ENCODE measurements at regions not wholly inside any gene's neighbourhood (a gene's known extent, or its start where the extent isn't known, plus 50 kb on each side); places are given as distances from the start of the nearest gene placed in this dataset.
A peak's percentile ranks its signal among the peaks of the same experiment; 100 is the strongest.

DNA sequence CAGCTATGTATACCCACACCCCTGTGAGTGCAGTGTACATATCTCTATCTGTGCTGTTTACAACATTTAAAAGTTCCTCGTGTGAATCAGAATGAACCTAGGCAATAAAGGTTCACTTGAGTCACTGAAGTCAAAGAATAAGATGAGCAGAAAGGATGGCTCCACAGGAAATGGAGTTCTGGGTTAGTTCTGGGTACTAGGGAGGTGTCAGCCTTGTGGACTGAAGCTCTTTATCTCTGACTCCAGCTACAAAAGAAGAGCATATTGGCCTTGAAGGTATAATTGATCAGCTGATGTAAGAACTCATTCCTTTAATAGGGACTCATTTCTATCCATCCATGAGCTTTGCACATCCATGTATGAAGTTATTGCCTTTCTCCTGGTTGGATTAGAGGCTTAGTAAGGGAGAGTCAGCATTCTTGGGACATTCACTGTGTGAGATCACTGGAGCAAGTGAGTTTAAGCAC is 73.9 kb upstream of the BACH2 start:
- no peak for DNase-seq (ENCODE audit: extremely low spot score in 2 of 2)
- peaks cover 15% of the 10 kb centered on the region for H3K4me1 ChIP-seq
- no peak overlapping the region for H3K27ac ChIP-seq
- TF ChIP-seq POLR2A (IDR thresholded peaks at IDR 0.05), result no peak
- TF ChIP-seq, protein P1, sequence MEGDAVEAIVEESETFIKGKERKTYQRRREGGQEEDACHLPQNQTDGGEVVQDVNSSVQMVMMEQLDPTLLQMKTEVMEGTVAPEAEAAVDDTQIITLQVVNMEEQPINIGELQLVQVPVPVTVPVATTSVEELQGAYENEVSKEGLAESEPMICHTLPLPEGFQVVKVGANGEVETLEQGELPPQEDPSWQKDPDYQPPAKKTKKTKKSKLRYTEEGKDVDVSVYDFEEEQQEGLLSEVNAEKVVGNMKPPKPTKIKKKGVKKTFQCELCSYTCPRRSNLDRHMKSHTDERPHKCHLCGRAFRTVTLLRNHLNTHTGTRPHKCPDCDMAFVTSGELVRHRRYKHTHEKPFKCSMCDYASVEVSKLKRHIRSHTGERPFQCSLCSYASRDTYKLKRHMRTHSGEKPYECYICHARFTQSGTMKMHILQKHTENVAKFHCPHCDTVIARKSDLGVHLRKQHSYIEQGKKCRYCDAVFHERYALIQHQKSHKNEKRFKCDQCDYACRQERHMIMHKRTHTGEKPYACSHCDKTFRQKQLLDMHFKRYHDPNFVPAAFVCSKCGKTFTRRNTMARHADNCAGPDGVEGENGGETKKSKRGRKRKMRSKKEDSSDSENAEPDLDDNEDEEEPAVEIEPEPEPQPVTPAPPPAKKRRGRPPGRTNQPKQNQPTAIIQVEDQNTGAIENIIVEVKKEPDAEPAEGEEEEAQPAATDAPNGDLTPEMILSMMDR (IDR thresholded peaks at IDR 0.05), result no peak
- intact Hi-C loops (cut with DNase I), result no loop called here
- H3K9me3 ChIP-seq, result no peaks in the 10 kb centered on the region
- H3K27me3 ChIP-seq, result no peaks in the 10 kb centered on the region
- no peak overlapping the region for H3K4me3 ChIP-seq
- no peaks in the 10 kb centered on the region for H3K36me3 ChIP-seq

DNA sequence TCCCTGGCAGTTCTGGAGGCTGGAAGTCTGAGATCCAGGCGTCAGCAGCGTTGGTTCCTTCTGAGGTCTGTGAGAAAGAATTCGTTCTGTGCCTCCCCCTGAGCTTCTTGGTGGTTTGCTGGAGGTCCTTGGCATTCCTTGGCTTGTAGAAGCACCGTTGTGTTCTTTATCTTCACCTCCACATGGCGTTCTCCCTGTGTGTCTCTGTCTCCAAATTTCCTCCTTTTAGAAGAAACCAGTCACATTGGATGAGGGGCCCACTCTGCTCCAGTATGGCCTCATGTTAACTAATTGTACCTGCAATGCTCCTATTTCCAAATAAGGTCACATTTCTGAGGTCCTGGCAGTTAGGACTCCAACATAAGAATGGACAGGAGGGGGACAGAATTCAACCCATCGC is 73.0 kb upstream of the BACH2 start:
- TF ChIP-seq, protein P1 (IDR thresholded peaks at IDR 0.05), result no peak
- TF ChIP-seq POLR2AphosphoS5 (IDR thresholded peaks at IDR 0.05; ENCODE audit: insufficient read depth in 1 of 2, low read depth in 1 of 2) (no peak), POLR2A (IDR thresholded peaks at IDR 0.05) (no peak)
- no peaks in the 10 kb centered on the region for H3K36me3 ChIP-seq
- H3K9me3 ChIP-seq, result no peaks in the 10 kb centered on the region
- H3K4me1 ChIP-seq, result peaks cover 15% of the 10 kb centered on the region
- no peak overlapping the region for H3K4me3 ChIP-seq
- DNase-seq (ENCODE audit: extremely low spot score in 2 of 2), result no peak
- peak overlapping the region; percentile 49 for H3K27ac ChIP-seq
- no peaks in the 10 kb centered on the region for H3K27me3 ChIP-seq
- intact Hi-C loops (cut with DNase I), result no loop called here

DNA sequence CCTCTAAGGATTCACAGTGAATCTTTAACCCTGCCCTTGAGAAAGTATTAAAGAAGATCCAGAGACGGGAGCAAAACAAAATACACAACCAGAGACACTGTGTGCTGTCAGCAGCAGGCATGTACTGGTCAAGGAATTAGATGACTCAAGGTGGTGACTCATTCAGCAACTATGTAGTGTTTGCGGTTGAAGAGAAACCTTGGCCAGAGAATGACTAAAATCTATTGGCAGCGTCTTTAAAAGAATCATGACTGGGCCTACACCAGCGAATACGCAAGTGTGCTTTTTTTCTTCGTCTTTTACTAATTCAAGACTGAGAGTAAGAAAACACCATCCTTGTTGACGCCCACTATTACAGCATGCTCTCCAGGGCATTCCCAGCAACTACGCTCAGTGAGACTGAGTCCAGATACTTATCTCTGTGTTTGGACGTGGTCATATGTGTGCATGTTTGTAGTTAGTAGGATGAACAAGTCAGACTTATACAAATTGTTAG is 72.4 kb upstream of the BACH2 start:
- peak overlapping the region; percentile 49 for H3K27ac ChIP-seq
- H3K27me3 ChIP-seq, result no peaks in the 10 kb centered on the region
- TF ChIP-seq, protein P1 (IDR thresholded peaks at IDR 0.05), result no peak
- TF ChIP-seq POLR2A (IDR thresholded peaks at IDR 0.05), result no peak
- peak; percentile 39 to 96 for TF ChIP-seq POLR2AphosphoS5 (IDR thresholded peaks at IDR 0.05; ENCODE audit: insufficient read depth in 1 of 2, low read depth in 1 of 2)
- H3K9me3 ChIP-seq, result no peaks in the 10 kb centered on the region
- no peak overlapping the region for H3K4me3 ChIP-seq
- H3K36me3 ChIP-seq, result no peaks in the 10 kb centered on the region
- intact Hi-C loops (cut with DNase I), result no loop called here
- H3K4me1 ChIP-seq, result peaks cover 15% of the 10 kb centered on the region
- DNase-seq (ENCODE audit: extremely low spot score in 2 of 2), result peak in 1 of 2 donors; percentile 98

DNA sequence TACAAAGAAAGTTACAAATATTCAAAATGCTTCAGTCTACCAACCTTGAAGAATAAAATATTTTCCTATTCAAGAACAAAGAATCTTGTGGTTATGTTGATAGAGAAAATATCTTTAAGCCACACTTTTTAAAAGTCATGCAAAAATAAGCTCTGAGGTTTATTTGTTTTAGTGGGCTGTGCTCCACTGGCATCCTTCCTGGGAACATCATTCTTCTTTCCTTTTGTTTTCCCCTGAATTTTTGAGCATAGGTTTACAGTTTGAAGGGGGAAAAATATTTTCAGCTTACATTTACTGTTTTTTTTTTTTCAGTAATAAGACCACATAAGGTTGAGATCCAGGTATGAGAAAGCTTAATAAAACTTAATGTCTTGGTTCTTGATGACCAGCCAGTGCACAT is 72.0 kb upstream of the BACH2 start:
- intact Hi-C loops (cut with DNase I), result no loop called here
- TF ChIP-seq POLR2A (IDR thresholded peaks at IDR 0.05), result no peak
- TF ChIP-seq POLR2AphosphoS5 (IDR thresholded peaks at IDR 0.05; ENCODE audit: insufficient read depth in 1 of 2, low read depth in 1 of 2), result no peak
- TF ChIP-seq, protein P1 (IDR thresholded peaks at IDR 0.05), result no peak
- H3K27ac ChIP-seq, result peak overlapping the region; percentile 49
- H3K4me1 ChIP-seq, result peaks cover 15% of the 10 kb centered on the region
- no peak for DNase-seq (ENCODE audit: extremely low spot score in 2 of 2)
- H3K27me3 ChIP-seq, result no peaks in the 10 kb centered on the region
- no peaks in the 10 kb centered on the region for H3K36me3 ChIP-seq
- H3K9me3 ChIP-seq, result no peaks in the 10 kb centered on the region
- H3K4me3 ChIP-seq, result no peak overlapping the region

DNA sequence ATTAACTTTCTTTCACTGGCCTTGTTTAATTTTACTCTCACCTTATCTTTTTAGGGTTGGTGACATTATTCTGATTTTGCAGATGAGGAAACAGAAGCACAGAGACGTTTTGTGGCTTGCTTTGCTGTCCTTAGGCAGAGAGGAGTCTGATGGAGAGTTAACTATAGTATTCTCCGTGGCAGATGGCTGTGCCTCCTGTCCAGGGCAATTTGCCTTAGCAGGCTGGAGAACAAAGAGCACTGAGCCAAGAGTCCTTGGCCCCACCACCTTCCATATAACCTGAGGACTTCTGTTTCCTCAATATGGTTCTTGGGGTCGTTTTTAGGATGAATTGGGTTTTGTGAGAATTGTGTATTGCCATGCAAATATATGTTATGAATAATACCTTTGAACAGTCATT is 71.4 kb upstream of the BACH2 start:
- intact Hi-C loops (cut with DNase I), result no loop called here
- no peaks in the 10 kb centered on the region for H3K36me3 ChIP-seq
- TF ChIP-seq, protein P1 (IDR thresholded peaks at IDR 0.05), result no peak
- TF ChIP-seq POLR2A (IDR thresholded peaks at IDR 0.05) (no peak), POLR2AphosphoS5 (IDR thresholded peaks at IDR 0.05; ENCODE audit: insufficient read depth in 1 of 2, low read depth in 1 of 2) (no peak)
- no peaks in the 10 kb centered on the region for H3K9me3 ChIP-seq
- DNase-seq (ENCODE audit: extremely low spot score in 2 of 2), result no peak
- H3K27ac ChIP-seq, result no peak overlapping the region
- peaks cover 15% of the 10 kb centered on the region for H3K4me1 ChIP-seq
- H3K27me3 ChIP-seq, result no peaks in the 10 kb centered on the region
- H3K4me3 ChIP-seq, result no peak overlapping the region
